ENCODE measurements at regions not wholly inside any gene's neighbourhood (a gene's known extent, or its start where the extent isn't known, plus 50 kb on each side); places are given as distances from the start of the nearest gene placed in this dataset.
"Not testable (repeated sequence)": the region's sequence is repeated elsewhere in the genome, so short reads cannot be mapped to it uniquely, and the experiment has no call there.

- Histone ChIP-seq H3K27ac (ENCODE audit: low read length) (no peak overlapping the region), H3K4me3 (ENCODE audit: low read length) (no peak overlapping the region), H3K36me3 (ENCODE audit: insufficient read depth, low read depth, low read length) (no peaks in the 10 kb centered on the region), H3K9ac (ENCODE audit: low read depth, low read length) (no peak overlapping the region), H3K27me3 (ENCODE audit: insufficient read depth, low read length) (no peaks in the 10 kb centered on the region), H3K9me3 (ENCODE audit: insufficient read depth, low read depth, low read length) (no peaks in the 10 kb centered on the region), H3K4me1 (ENCODE audit: insufficient read depth, low read length) (peaks cover 4% of the 10 kb centered on the region; the same call in 1 of the 2 replicates)
These were observed 152.3 kb upstream of the PTBP2 start for GRCh38 chr1:96569288-96569687.

- Histone ChIP-seq H3K9me3 (ENCODE audit: insufficient read depth, low read depth, low read length) (no peaks in the 10 kb centered on the region), H3K27me3 (ENCODE audit: insufficient read depth, low read length) (no peaks in the 10 kb centered on the region), H3K4me3 (ENCODE audit: low read length) (no peak overlapping the region), H3K4me1 (ENCODE audit: insufficient read depth, low read length) (peaks cover 32% of the 10 kb centered on the region), H3K9ac (ENCODE audit: low read depth, low read length) (no peak overlapping the region), H3K36me3 (ENCODE audit: insufficient read depth, low read depth, low read length) (no peaks in the 10 kb centered on the region), H3K27ac (ENCODE audit: low read length) (no peak overlapping the region)
These were observed 141.9 kb upstream of the PTBP2 start for GRCh38 chr1:96579636-96580035.

GRCh38 chr1:96580920-96581319 is 140.7 kb upstream of the PTBP2 start:
- Histone ChIP-seq H3K4me3 (ENCODE audit: low read length) (peak overlapping the region; percentile 52), H3K4me1 (ENCODE audit: insufficient read depth, low read length) (peaks cover 32% of the 10 kb centered on the region), H3K9me3 (ENCODE audit: insufficient read depth, low read depth, low read length) (no peaks in the 10 kb centered on the region), H3K27me3 (ENCODE audit: insufficient read depth, low read length) (no peaks in the 10 kb centered on the region), H3K27ac (ENCODE audit: low read length) (no peak overlapping the region), H3K36me3 (ENCODE audit: insufficient read depth, low read depth, low read length) (no peaks in the 10 kb centered on the region), H3K9ac (ENCODE audit: low read depth, low read length) (no peak overlapping the region)

- no peak overlapping the region for H3K27ac ChIP-seq (ENCODE audit: low read length)
- H3K4me3 ChIP-seq (ENCODE audit: low read length): peak overlapping the region; percentile 23; the same call in 1 of the 2 replicates
- no peaks in the 10 kb centered on the region for H3K36me3 ChIP-seq (ENCODE audit: insufficient read depth, low read depth, low read length)
These were observed 139.8 kb upstream of the PTBP2 start for GRCh38 chr1:96581772-96582171.

GRCh38 chr1:96583903-96584302 is 137.7 kb upstream of the PTBP2 start:
- no peaks in the 10 kb centered on the region for H3K9me3 ChIP-seq (ENCODE audit: insufficient read depth, low read depth, low read length)
- no peaks in the 10 kb centered on the region for H3K36me3 ChIP-seq (ENCODE audit: insufficient read depth, low read depth, low read length)
- no peaks in the 10 kb centered on the region for H3K27me3 ChIP-seq (ENCODE audit: insufficient read depth, low read length)
- H3K27ac ChIP-seq (ENCODE audit: low read length): no peak overlapping the region
- H3K4me1 ChIP-seq (ENCODE audit: insufficient read depth, low read length): peaks cover 32% of the 10 kb centered on the region
- H3K4me3 ChIP-seq (ENCODE audit: low read length): no peak overlapping the region
- no peak overlapping the region for H3K9ac ChIP-seq (ENCODE audit: low read depth, low read length)

More at GRCh38 chr1:96581772-96582171, 139.8 kb upstream of the PTBP2 start:
- H3K27me3 ChIP-seq (ENCODE audit: insufficient read depth, low read length): no peaks in the 10 kb centered on the region
- H3K4me1 ChIP-seq (ENCODE audit: insufficient read depth, low read length): peaks cover 32% of the 10 kb centered on the region
- no peak overlapping the region for H3K9ac ChIP-seq (ENCODE audit: low read depth, low read length)
- H3K9me3 ChIP-seq (ENCODE audit: insufficient read depth, low read depth, low read length): no peaks in the 10 kb centered on the region

GRCh38 chr1:96587222-96587621 is 134.4 kb upstream of the PTBP2 start:
- Histone ChIP-seq H3K27me3 (ENCODE audit: insufficient read depth, low read length) (no peaks in the 10 kb centered on the region), H3K9me3 (ENCODE audit: insufficient read depth, low read depth, low read length) (no peaks in the 10 kb centered on the region), H3K36me3 (ENCODE audit: insufficient read depth, low read depth, low read length) (no peaks in the 10 kb centered on the region), H3K4me3 (ENCODE audit: low read length) (no peak overlapping the region), H3K27ac (ENCODE audit: low read length) (no peak overlapping the region), H3K9ac (ENCODE audit: low read depth, low read length) (no peak overlapping the region), H3K4me1 (ENCODE audit: insufficient read depth, low read length) (peaks cover 10% of the 10 kb centered on the region; the same call in 1 of the 2 replicates)

GRCh38 chr1:96588416-96588995 is 133.1 kb upstream of the PTBP2 start:
- Histone ChIP-seq H3K4me3 (ENCODE audit: low read length) (no peak overlapping the region), H3K9ac (ENCODE audit: low read depth, low read length) (no peak overlapping the region), H3K9me3 (ENCODE audit: insufficient read depth, low read depth, low read length) (0 out of 2 replicates have a peak, but pooled peaks cover 5% of the 10 kb centered on the region), H3K27me3 (ENCODE audit: insufficient read depth, low read length) (no peaks in the 10 kb centered on the region), H3K4me1 (ENCODE audit: insufficient read depth, low read length) (no peaks in the 10 kb centered on the region), H3K36me3 (ENCODE audit: insufficient read depth, low read depth, low read length) (no peaks in the 10 kb centered on the region), H3K27ac (ENCODE audit: low read length) (no peak overlapping the region)

GRCh38 chr1:96595530-96595929 is 126.1 kb upstream of the PTBP2 start:
- H3K4me1 ChIP-seq (ENCODE audit: insufficient read depth, low read length): peaks cover 21% of the 10 kb centered on the region; the same call in 1 of the 2 replicates
- H3K9me3 ChIP-seq (ENCODE audit: insufficient read depth, low read depth, low read length); H3K9ac ChIP-seq (ENCODE audit: low read depth, low read length); H3K4me3 ChIP-seq (ENCODE audit: low read length); H3K27ac ChIP-seq (ENCODE audit: low read length); H3K27me3 ChIP-seq (ENCODE audit: insufficient read depth, low read length); H3K36me3 ChIP-seq (ENCODE audit: insufficient read depth, low read depth, low read length): not testable (repeated sequence)

GRCh38 chr1:96596226-96596922 is 125.2 kb upstream of the PTBP2 start:
- Histone ChIP-seq H3K9ac (ENCODE audit: low read depth, low read length) (no peak overlapping the region), H3K36me3 (ENCODE audit: insufficient read depth, low read depth, low read length) (no peaks in the 10 kb centered on the region), H3K4me3 (ENCODE audit: low read length) (no peak overlapping the region), H3K27me3 (ENCODE audit: insufficient read depth, low read length) (no peaks in the 10 kb centered on the region), H3K4me1 (ENCODE audit: insufficient read depth, low read length) (peaks cover 21% of the 10 kb centered on the region; the same call in 1 of the 2 replicates), H3K9me3 (ENCODE audit: insufficient read depth, low read depth, low read length) (0 out of 2 replicates have a peak, but pooled peaks cover 5% of the 10 kb centered on the region), H3K27ac (ENCODE audit: low read length) (no peak overlapping the region)

GRCh38 chr1:96597218-96597617 is 124.4 kb upstream of the PTBP2 start:
- Histone ChIP-seq H3K4me1 (ENCODE audit: insufficient read depth, low read length) (peaks cover 21% of the 10 kb centered on the region; the same call in 1 of the 2 replicates), H3K27me3 (ENCODE audit: insufficient read depth, low read length) (no peaks in the 10 kb centered on the region), H3K27ac (ENCODE audit: low read length) (no peak overlapping the region), H3K9me3 (ENCODE audit: insufficient read depth, low read depth, low read length) (0 out of 2 replicates have a peak, but pooled peaks cover 5% of the 10 kb centered on the region), H3K9ac (ENCODE audit: low read depth, low read length) (no peak overlapping the region), H3K4me3 (ENCODE audit: low read length) (no peak overlapping the region), H3K36me3 (ENCODE audit: insufficient read depth, low read depth, low read length) (no peaks in the 10 kb centered on the region)

- H3K4me1 ChIP-seq (ENCODE audit: insufficient read depth, low read length): peaks cover 26% of the 10 kb centered on the region; the same call in 1 of the 2 replicates
- H3K9ac ChIP-seq (ENCODE audit: low read depth, low read length): no peak overlapping the region
- no peaks in the 10 kb centered on the region for H3K27me3 ChIP-seq (ENCODE audit: insufficient read depth, low read length)
- no peaks in the 10 kb centered on the region for H3K36me3 ChIP-seq (ENCODE audit: insufficient read depth, low read depth, low read length)
- no peaks in the 10 kb centered on the region for H3K9me3 ChIP-seq (ENCODE audit: insufficient read depth, low read depth, low read length)
- H3K4me3 ChIP-seq (ENCODE audit: low read length): no peak overlapping the region
- H3K27ac ChIP-seq (ENCODE audit: low read length): no peak overlapping the region
These were observed 123.0 kb upstream of the PTBP2 start for GRCh38 chr1:96598416-96599168.
